ENCODE measurements at regions not wholly inside any gene's neighbourhood (a gene's known extent, or its start where the extent isn't known, plus 50 kb on each side); places are given as distances from the start of the nearest gene placed in this dataset.
A peak's percentile ranks its signal among the peaks of the same experiment; 100 is the strongest.

- Mint-ChIP-seq H3K4me1 (ENCODE audit: low read depth) (no peaks in the 10 kb centered on the region), H3K27me3 (no peaks in the 10 kb centered on the region), H3K9me3 (no peaks in the 10 kb centered on the region), H3K36me3 (ENCODE audit: low read depth) (no peaks in the 10 kb centered on the region), H3K27ac (no peak overlapping the region), H3K4me3 (no peak overlapping the region)
- DNase-seq, result no peak
Measured at GRCh38 chr4:181140037-181140603, 1103.1 kb upstream of the TENM3 start.

- H3K27ac Mint-ChIP-seq, result no peak overlapping the region
Measured at GRCh38 chr4:181143250-181143854, 1099.8 kb upstream of the TENM3 start.

GRCh38 chr4:181146051-181146450 lies 1097.2 kb upstream of the TENM3 start:
- Mint-ChIP-seq H3K9me3 (no peaks in the 10 kb centered on the region), H3K36me3 (ENCODE audit: low read depth) (no peaks in the 10 kb centered on the region), H3K27ac (no peak overlapping the region), H3K4me3 (no peak overlapping the region), H3K27me3 (no peaks in the 10 kb centered on the region), H3K4me1 (ENCODE audit: low read depth) (no peaks in the 10 kb centered on the region)
- no peak for DNase-seq

More at GRCh38 chr4:181143250-181143854, 1099.8 kb upstream of the TENM3 start:
- Mint-ChIP-seq H3K9me3 (no peaks in the 10 kb centered on the region), H3K27me3 (no peaks in the 10 kb centered on the region), H3K36me3 (ENCODE audit: low read depth) (no peaks in the 10 kb centered on the region), H3K4me1 (ENCODE audit: low read depth) (no peaks in the 10 kb centered on the region), H3K4me3 (no peak overlapping the region)
- peak; percentile 70 for DNase-seq

- no peaks in the 10 kb centered on the region for H3K9me3 Mint-ChIP-seq
- no peaks in the 10 kb centered on the region for H3K27me3 Mint-ChIP-seq
- H3K27ac Mint-ChIP-seq, result no peak overlapping the region
- no peak overlapping the region for H3K4me3 Mint-ChIP-seq
- H3K36me3 Mint-ChIP-seq (ENCODE audit: low read depth), result no peaks in the 10 kb centered on the region
- H3K4me1 Mint-ChIP-seq (ENCODE audit: low read depth), result no peaks in the 10 kb centered on the region
- no peak for DNase-seq
Measured at GRCh38 chr4:181147416-181147951, 1095.7 kb upstream of the TENM3 start.

GRCh38 chr4:181148470-181148869 lies 1094.7 kb upstream of the TENM3 start:
- no peaks in the 10 kb centered on the region for H3K4me1 Mint-ChIP-seq (ENCODE audit: low read depth)
- H3K27ac Mint-ChIP-seq, result no peak overlapping the region
- H3K4me3 Mint-ChIP-seq, result no peak overlapping the region
- H3K27me3 Mint-ChIP-seq, result no peaks in the 10 kb centered on the region
- H3K36me3 Mint-ChIP-seq (ENCODE audit: low read depth), result no peaks in the 10 kb centered on the region
- DNase-seq, result no peak
- H3K9me3 Mint-ChIP-seq, result no peaks in the 10 kb centered on the region

- no peaks in the 10 kb centered on the region for H3K36me3 Mint-ChIP-seq (ENCODE audit: low read depth)
- H3K9me3 Mint-ChIP-seq, result no peaks in the 10 kb centered on the region
- no peak overlapping the region for H3K4me3 Mint-ChIP-seq
Measured at GRCh38 chr4:181150191-181150590, 1093.0 kb upstream of the TENM3 start.

GRCh38 chr4:181151856-181152255 lies 1091.3 kb upstream of the TENM3 start:
- Mint-ChIP-seq H3K4me3 (no peak overlapping the region), H3K4me1 (ENCODE audit: low read depth) (no peaks in the 10 kb centered on the region), H3K9me3 (no peaks in the 10 kb centered on the region), H3K27ac (no peak overlapping the region), H3K36me3 (ENCODE audit: low read depth) (no peaks in the 10 kb centered on the region), H3K27me3 (no peaks in the 10 kb centered on the region)
- no peak for DNase-seq

More at GRCh38 chr4:181150191-181150590, 1093.0 kb upstream of the TENM3 start:
- H3K4me1 Mint-ChIP-seq (ENCODE audit: low read depth), result no peaks in the 10 kb centered on the region
- H3K27ac Mint-ChIP-seq, result no peak overlapping the region
- no peak for DNase-seq
- no peaks in the 10 kb centered on the region for H3K27me3 Mint-ChIP-seq

- H3K4me3 Mint-ChIP-seq, result no peak overlapping the region
- H3K27ac Mint-ChIP-seq, result no peak overlapping the region
- no peaks in the 10 kb centered on the region for H3K4me1 Mint-ChIP-seq (ENCODE audit: low read depth)
- no peak for DNase-seq
- H3K36me3 Mint-ChIP-seq (ENCODE audit: low read depth), result no peaks in the 10 kb centered on the region
- no peaks in the 10 kb centered on the region for H3K27me3 Mint-ChIP-seq
- H3K9me3 Mint-ChIP-seq, result no peaks in the 10 kb centered on the region
Measured at GRCh38 chr4:181157647-181158046, 1085.6 kb upstream of the TENM3 start.

GRCh38 chr4:181158971-181159370 lies 1084.2 kb upstream of the TENM3 start:
- Mint-ChIP-seq H3K4me1 (ENCODE audit: low read depth) (no peaks in the 10 kb centered on the region), H3K4me3 (no peak overlapping the region), H3K27ac (no peak overlapping the region), H3K36me3 (ENCODE audit: low read depth) (no peaks in the 10 kb centered on the region), H3K27me3 (no peaks in the 10 kb centered on the region), H3K9me3 (no peaks in the 10 kb centered on the region)
- no peak for DNase-seq

- H3K27me3 Mint-ChIP-seq, result no peaks in the 10 kb centered on the region
- DNase-seq, result no peak
- no peak overlapping the region for H3K27ac Mint-ChIP-seq
- H3K4me1 Mint-ChIP-seq (ENCODE audit: low read depth), result no peaks in the 10 kb centered on the region
- no peak overlapping the region for H3K4me3 Mint-ChIP-seq
- H3K36me3 Mint-ChIP-seq (ENCODE audit: low read depth), result no peaks in the 10 kb centered on the region
- H3K9me3 Mint-ChIP-seq, result no peaks in the 10 kb centered on the region
Measured at GRCh38 chr4:181161669-181162068, 1081.5 kb upstream of the TENM3 start.

- H3K4me3 Mint-ChIP-seq, result no peak overlapping the region
- no peaks in the 10 kb centered on the region for H3K4me1 Mint-ChIP-seq (ENCODE audit: low read depth)
- no peak overlapping the region for H3K27ac Mint-ChIP-seq
- no peaks in the 10 kb centered on the region for H3K9me3 Mint-ChIP-seq
- H3K27me3 Mint-ChIP-seq, result no peaks in the 10 kb centered on the region
- H3K36me3 Mint-ChIP-seq (ENCODE audit: low read depth), result no peaks in the 10 kb centered on the region
- DNase-seq, result no peak
Measured at GRCh38 chr4:181162266-181162665, 1080.9 kb upstream of the TENM3 start.

- Mint-ChIP-seq H3K27ac (no peak overlapping the region), H3K4me1 (ENCODE audit: low read depth) (no peaks in the 10 kb centered on the region), H3K27me3 (no peaks in the 10 kb centered on the region), H3K9me3 (no peaks in the 10 kb centered on the region), H3K36me3 (ENCODE audit: low read depth) (no peaks in the 10 kb centered on the region), H3K4me3 (no peak overlapping the region)
- no peak for DNase-seq
Measured at GRCh38 chr4:181162676-181163075, 1080.5 kb upstream of the TENM3 start.

- no peak for DNase-seq
- no peaks in the 10 kb centered on the region for H3K36me3 Mint-ChIP-seq (ENCODE audit: low read depth)
- H3K4me3 Mint-ChIP-seq, result no peak overlapping the region
- no peaks in the 10 kb centered on the region for H3K27me3 Mint-ChIP-seq
- H3K4me1 Mint-ChIP-seq (ENCODE audit: low read depth), result no peaks in the 10 kb centered on the region
- no peaks in the 10 kb centered on the region for H3K9me3 Mint-ChIP-seq
- H3K27ac Mint-ChIP-seq, result no peak overlapping the region
Measured at GRCh38 chr4:181166742-181167399, 1076.3 kb upstream of the TENM3 start.

- DNase-seq, result no peak
- Mint-ChIP-seq H3K27ac (no peak overlapping the region), H3K4me1 (ENCODE audit: low read depth) (no peaks in the 10 kb centered on the region), H3K4me3 (no peak overlapping the region), H3K9me3 (no peaks in the 10 kb centered on the region), H3K36me3 (ENCODE audit: low read depth) (no peaks in the 10 kb centered on the region), H3K27me3 (no peaks in the 10 kb centered on the region)
Measured at GRCh38 chr4:181168011-181168805, 1075.0 kb upstream of the TENM3 start.
